ENCODE measurements at regions not wholly inside any gene's neighbourhood (a gene's known extent, or its start where the extent isn't known, plus 50 kb on each side); places are given as distances from the start of the nearest gene placed in this dataset.

DNA sequence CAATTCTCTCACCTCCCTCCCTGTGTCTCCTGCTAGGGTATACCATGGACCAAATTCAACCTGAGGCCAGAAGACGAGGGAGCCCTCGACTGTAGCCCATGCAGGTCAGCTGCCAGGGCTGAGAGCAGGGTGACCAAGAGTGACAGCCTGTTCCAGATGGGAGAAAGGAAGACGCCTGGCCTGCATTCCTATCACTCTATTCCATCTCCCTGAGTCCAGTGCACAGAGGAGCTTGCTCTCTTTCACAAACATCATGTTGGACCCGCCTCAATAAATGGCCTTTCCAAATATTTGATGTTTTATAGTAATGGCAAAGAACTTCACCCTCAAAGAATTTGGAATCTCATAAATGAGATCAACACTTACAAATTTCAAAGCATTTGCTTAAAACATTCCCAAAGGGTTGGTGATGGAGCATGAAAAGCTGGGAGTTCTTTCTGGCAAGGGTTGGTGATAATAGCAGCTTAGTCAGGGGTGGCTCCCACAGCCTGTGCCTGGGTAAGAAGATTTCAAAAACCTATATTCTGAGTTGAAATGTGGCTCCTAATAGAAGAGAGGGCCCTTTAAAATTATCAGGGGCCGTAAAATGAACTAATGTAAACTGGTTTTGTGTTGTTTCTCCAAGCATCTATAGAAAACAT is 393.1 kb downstream of the EFNA5 start:
- TF ChIP-seq CTCF (IDR thresholded peaks at IDR 0.05; ENCODE audit: unreplicated experiment), result no peak
- Mint-ChIP-seq H3K4me1 (ENCODE audit: low read depth, unreplicated experiment) (peaks cover 44% of the 10 kb centered on the region), H3K4me3 (ENCODE audit: low read depth, unreplicated experiment) (no peak overlapping the region), H3K27me3 (ENCODE audit: unreplicated experiment) (no peaks in the 10 kb centered on the region), H3K27ac (ENCODE audit: unreplicated experiment) (no peak overlapping the region), H3K36me3 (ENCODE audit: insufficient read depth, unreplicated experiment) (no peaks in the 10 kb centered on the region), H3K9me3 (ENCODE audit: low read depth, unreplicated experiment) (no peaks in the 10 kb centered on the region)
- BruUV-seq (replicated peaks), result no TSS peak
- no peak for DNase-seq
- intact Hi-C loops (cut with micrococcal nuclease; ENCODE audit: unreplicated experiment), result no loop called here
- CTCF ChIA-PET, result interaction anchor here (1.6 kb wide), 1 partner anchor 9 kb away, joined by 5 read pairs; no protein-coding TSS in a partner anchor

DNA sequence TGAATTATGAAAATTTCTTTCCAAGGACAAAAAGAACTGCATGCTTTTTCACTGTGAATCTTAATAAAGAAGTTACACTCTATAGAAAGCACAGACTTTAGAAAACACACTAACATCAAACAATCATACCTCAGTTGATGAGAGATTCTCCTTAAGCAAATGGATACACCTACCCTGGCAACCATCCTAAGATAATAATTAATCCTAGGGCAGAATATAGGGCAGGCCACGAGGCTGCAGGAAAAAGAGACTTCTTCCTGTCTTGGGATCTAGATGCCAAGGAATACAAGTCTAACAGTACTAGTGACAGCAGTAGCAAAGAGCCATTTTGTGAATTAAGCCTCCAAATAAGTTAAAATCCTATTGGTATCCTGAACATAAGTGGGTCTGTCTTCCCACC is 395.4 kb downstream of the EFNA5 start:
- no peaks in the 10 kb centered on the region for H3K36me3 Mint-ChIP-seq (ENCODE audit: insufficient read depth, unreplicated experiment)
- no peak for DNase-seq
- no peaks in the 10 kb centered on the region for H3K9me3 Mint-ChIP-seq (ENCODE audit: low read depth, unreplicated experiment)
- H3K4me3 Mint-ChIP-seq (ENCODE audit: low read depth, unreplicated experiment), result no peak overlapping the region
- no TSS peak for BruUV-seq (replicated peaks)
- H3K4me1 Mint-ChIP-seq (ENCODE audit: low read depth, unreplicated experiment), result peaks cover 42% of the 10 kb centered on the region
- CTCF ChIA-PET, result interaction anchor here (0.7 to 1.0 kb wide), 2 partner anchors 27 to 40 kb away, joined by 3 to 4 read pairs; no protein-coding TSS in a partner anchor
- H3K27ac Mint-ChIP-seq (ENCODE audit: unreplicated experiment), result no peak overlapping the region
- intact Hi-C loops (cut with micrococcal nuclease; ENCODE audit: unreplicated experiment), result no loop called here
- no peak for TF ChIP-seq CTCF (IDR thresholded peaks at IDR 0.05; ENCODE audit: unreplicated experiment)
- H3K27me3 Mint-ChIP-seq (ENCODE audit: unreplicated experiment), result no peaks in the 10 kb centered on the region

GRCh38 chr5:107274571-107274970 is 396.2 kb downstream of the EFNA5 start:
- peaks cover 42% of the 10 kb centered on the region for H3K4me1 Mint-ChIP-seq (ENCODE audit: low read depth, unreplicated experiment)
- H3K27ac Mint-ChIP-seq (ENCODE audit: unreplicated experiment), result no peak overlapping the region
- CTCF ChIA-PET, result interaction anchor here (0.6 kb wide), 1 partner anchor 16 kb away, joined by 7 read pairs; no protein-coding TSS in a partner anchor
- no peak overlapping the region for H3K4me3 Mint-ChIP-seq (ENCODE audit: low read depth, unreplicated experiment)
- H3K27me3 Mint-ChIP-seq (ENCODE audit: unreplicated experiment), result no peaks in the 10 kb centered on the region
- no peak for TF ChIP-seq CTCF (IDR thresholded peaks at IDR 0.05; ENCODE audit: unreplicated experiment)
- no peak for DNase-seq
- no TSS peak for BruUV-seq (replicated peaks)
- no peaks in the 10 kb centered on the region for H3K36me3 Mint-ChIP-seq (ENCODE audit: insufficient read depth, unreplicated experiment)
- intact Hi-C loops (cut with micrococcal nuclease; ENCODE audit: unreplicated experiment), result no loop called here
- no peaks in the 10 kb centered on the region for H3K9me3 Mint-ChIP-seq (ENCODE audit: low read depth, unreplicated experiment)

DNA sequence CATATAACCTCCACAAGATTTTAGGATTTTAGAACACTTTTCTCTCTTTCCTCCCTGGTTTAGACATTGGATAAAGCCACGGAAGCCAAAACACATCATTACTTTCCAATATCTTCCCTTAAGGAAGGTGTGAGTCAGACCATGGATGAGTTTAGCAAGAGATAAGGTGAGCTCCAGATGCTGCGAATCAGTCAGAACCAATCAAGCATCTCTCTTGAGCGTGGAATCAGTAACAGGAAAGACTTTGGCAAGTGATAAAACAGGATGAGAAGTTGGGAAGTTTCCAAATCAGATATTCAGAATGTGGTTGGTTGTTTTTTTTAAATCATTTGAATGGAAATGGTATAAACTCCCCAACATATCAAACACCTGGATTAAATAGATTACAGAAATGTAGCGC is 397.8 kb downstream of the EFNA5 start:
- intact Hi-C loops (cut with micrococcal nuclease; ENCODE audit: unreplicated experiment), result no loop called here
- H3K27ac Mint-ChIP-seq (ENCODE audit: unreplicated experiment), result no peak overlapping the region
- H3K36me3 Mint-ChIP-seq (ENCODE audit: insufficient read depth, unreplicated experiment), result no peaks in the 10 kb centered on the region
- no peaks in the 10 kb centered on the region for H3K27me3 Mint-ChIP-seq (ENCODE audit: unreplicated experiment)
- DNase-seq, result no peak
- CTCF ChIA-PET, result interaction anchor here (1.0 kb wide), 1 partner anchor 14 kb away, joined by 3 read pairs; no protein-coding TSS in a partner anchor
- no TSS peak for BruUV-seq (replicated peaks)
- no peaks in the 10 kb centered on the region for H3K9me3 Mint-ChIP-seq (ENCODE audit: low read depth, unreplicated experiment)
- H3K4me3 Mint-ChIP-seq (ENCODE audit: low read depth, unreplicated experiment), result no peak overlapping the region
- peaks cover 42% of the 10 kb centered on the region for H3K4me1 Mint-ChIP-seq (ENCODE audit: low read depth, unreplicated experiment)
- no peak for TF ChIP-seq CTCF (IDR thresholded peaks at IDR 0.05; ENCODE audit: unreplicated experiment)

Data from Calu3 (cell line).